GM10248 (cell line): ENCODE measurements at regions not wholly inside any gene's neighbourhood (a gene's known extent, or its start where the extent isn't known, plus 50 kb on each side); places are given as distances from the start of the nearest gene placed in this dataset.
"Not testable (repeated sequence)": the region's sequence is repeated elsewhere in the genome, so short reads cannot be mapped to it uniquely, and the experiment has no call there.

Source experiments
- CTCF ChIA-PET: fragments of 300-600 bp; sonication (Branson Sonifier 250); formaldehyde crosslinking; extraction: SDS; loops from one replicate; lab custom pipeline; 2021; ENCODE audit warnings: antibody characterized with exemption; lab: Yijun Ruan, JAX
- POLR2A ChIA-PET: fragments of 350-650 bp; sonication (Branson Sonifier 250); formaldehyde crosslinking; extraction: SDS; loops from one replicate; lab custom pipeline; 2020; ENCODE audit warnings: antibody characterized with exemption; lab: Yijun Ruan, JAX
- DNase-seq: peaks from one replicate; pipeline ENCODE4 v3.0.0; 2012; ENCODE audit errors: extremely low spot score
- CTCF ChIP-seq: IDR thresholded peaks from 2 replicates; pipeline ENCODE4 v1.5.1; 2012; ENCODE audit warnings: mild to moderate bottlenecking, low read depth; ENCODE audit errors: extremely low read depth, missing control alignments, control extremely low read depth

GRCh38 chr2:181737302-181737701, 57.0 kb upstream of the NEUROD1 start:
- CTCF ChIA-PET, POLR2A ChIA-PET: not testable (repeated sequence)

GRCh38 chr2:181738074-181738473, 57.8 kb upstream of the NEUROD1 start:
- POLR2A ChIA-PET = no interaction called here
- TF ChIP-seq CTCF = no peak

More at GRCh38 chr2:181737302-181737701, 57.0 kb upstream of the NEUROD1 start:
- DNase-seq = not testable (repeated sequence)

GRCh38 chr2:181738563-181738962, 58.2 kb upstream of the NEUROD1 start:
- ChIA-PET CTCF (no interaction called here), POLR2A (no interaction called here)
- no peak for TF ChIP-seq CTCF
- DNase-seq = no peak

More at GRCh38 chr2:181738074-181738473, 57.8 kb upstream of the NEUROD1 start:
- DNase-seq = no peak
- CTCF ChIA-PET = no interaction called here

GRCh38 chr2:181741756-181742155, 61.4 kb upstream of the NEUROD1 start:
- CTCF ChIA-PET = interaction anchor here (1.3 to 3.8 kb wide), 5 partner anchors 27 to 337 kb away, joined by 4 to 58 read pairs (median 8); no protein-coding TSS in a partner anchor
- DNase-seq = no peak
- TF ChIP-seq CTCF = no peak
- POLR2A ChIA-PET = no interaction called here

- TF ChIP-seq CTCF = no peak
- DNase-seq = no peak
- POLR2A ChIA-PET = no interaction called here
- CTCF ChIA-PET = interaction anchor here (0.7 to 3.8 kb wide), 19 partner anchors 11 to 352 kb away, joined by 3 to 58 read pairs (median 4); no protein-coding TSS in a partner anchor
These were observed 62.0 kb upstream of the NEUROD1 start for GRCh38 chr2:181742361-181742760.

GRCh38 chr2:181742922-181743722, 62.8 kb upstream of the NEUROD1 start:
- peak; percentile 59 for TF ChIP-seq CTCF
- ChIA-PET CTCF (interaction anchor here (0.7 to 3.8 kb wide), 19 partner anchors 10 to 352 kb away, joined by 3 to 58 read pairs (median 4); no protein-coding TSS in a partner anchor), POLR2A (no interaction called here)
- peak; percentile 37 for DNase-seq

- no peak for DNase-seq
- POLR2A ChIA-PET = no interaction called here
- TF ChIP-seq CTCF = no peak
- CTCF ChIA-PET = interaction anchor here (1.7 kb wide), 1 partner anchor 163 kb away, joined by 3 read pairs; no protein-coding TSS in a partner anchor
These were observed 63.4 kb upstream of the NEUROD1 start for GRCh38 chr2:181743723-181744031.
